ENCODE measurements at regions not wholly inside any gene's neighbourhood (a gene's known extent, or its start where the extent isn't known, plus 50 kb on each side); places are given as distances from the start of the nearest gene placed in this dataset.

GRCh38 chr15:70376929-70377691 lies 279.4 kb upstream of the TLE3 start:
- peak overlapping the region; percentile 4 for H3K4me3 ChIP-seq (ENCODE audit: low read depth, low read length, poor library complexity, severe bottlenecking)
- DNase-seq (ENCODE audit: low spot score), result peak; percentile 84
- TF ChIP-seq EZH2 (IDR thresholded peaks at IDR 0.05; ENCODE audit: borderline replicate concordance, low read depth, low read length, poor library complexity, severe bottlenecking), result no peak
- TF ChIP-seq, protein P1, sequence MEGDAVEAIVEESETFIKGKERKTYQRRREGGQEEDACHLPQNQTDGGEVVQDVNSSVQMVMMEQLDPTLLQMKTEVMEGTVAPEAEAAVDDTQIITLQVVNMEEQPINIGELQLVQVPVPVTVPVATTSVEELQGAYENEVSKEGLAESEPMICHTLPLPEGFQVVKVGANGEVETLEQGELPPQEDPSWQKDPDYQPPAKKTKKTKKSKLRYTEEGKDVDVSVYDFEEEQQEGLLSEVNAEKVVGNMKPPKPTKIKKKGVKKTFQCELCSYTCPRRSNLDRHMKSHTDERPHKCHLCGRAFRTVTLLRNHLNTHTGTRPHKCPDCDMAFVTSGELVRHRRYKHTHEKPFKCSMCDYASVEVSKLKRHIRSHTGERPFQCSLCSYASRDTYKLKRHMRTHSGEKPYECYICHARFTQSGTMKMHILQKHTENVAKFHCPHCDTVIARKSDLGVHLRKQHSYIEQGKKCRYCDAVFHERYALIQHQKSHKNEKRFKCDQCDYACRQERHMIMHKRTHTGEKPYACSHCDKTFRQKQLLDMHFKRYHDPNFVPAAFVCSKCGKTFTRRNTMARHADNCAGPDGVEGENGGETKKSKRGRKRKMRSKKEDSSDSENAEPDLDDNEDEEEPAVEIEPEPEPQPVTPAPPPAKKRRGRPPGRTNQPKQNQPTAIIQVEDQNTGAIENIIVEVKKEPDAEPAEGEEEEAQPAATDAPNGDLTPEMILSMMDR (conservative IDR thresholded peaks at IDR 0.05; ENCODE audit: low read depth, low read length), result no peak
- BruUV-seq (replicated peaks), result no TSS peak
- intact Hi-C loops (cut with micrococcal nuclease; ENCODE audit: unreplicated experiment), result no loop called here
- peak overlapping the region; percentile 35 for H3K27ac ChIP-seq (ENCODE audit: low read depth, low read length, poor library complexity, severe bottlenecking)
- peaks cover 23% of the 10 kb centered on the region for H3K4me1 ChIP-seq (ENCODE audit: insufficient read depth, low read length, poor library complexity, severe bottlenecking)
- ChIA-PET POLR2A (ENCODE audit: low non-redundant PET) (interaction anchor here (0.6 kb wide), 1 partner anchor 235 kb away, joined by 4 read pairs; no protein-coding TSS in a partner anchor), CTCF (interaction anchor here (0.6 to 0.8 kb wide), 3 partner anchors 195 to 358 kb away, joined by 4 to 13 read pairs (median 4); no protein-coding TSS in a partner anchor)
- H3K36me3 ChIP-seq (ENCODE audit: insufficient read depth, low read length, poor library complexity, severe bottlenecking), result no peaks in the 10 kb centered on the region
- H3K9me3 ChIP-seq (ENCODE audit: low read depth, low read length, poor library complexity, severe bottlenecking), result peaks cover 5% of the 10 kb centered on the region
- no peaks in the 10 kb centered on the region for H3K27me3 ChIP-seq (replicated peaks; ENCODE audit: insufficient read depth, low read depth, low read length, poor library complexity)

- Histone ChIP-seq H3K36me3 (ENCODE audit: insufficient read depth, low read length, poor library complexity, severe bottlenecking) (no peaks in the 10 kb centered on the region), H3K27ac (ENCODE audit: low read depth, low read length, poor library complexity, severe bottlenecking) (peak overlapping the region; percentile 35), H3K9me3 (ENCODE audit: low read depth, low read length, poor library complexity, severe bottlenecking) (no peaks in the 10 kb centered on the region), H3K4me3 (ENCODE audit: low read depth, low read length, poor library complexity, severe bottlenecking) (peak overlapping the region; percentile 4), H3K27me3 (replicated peaks; ENCODE audit: insufficient read depth, low read depth, low read length, poor library complexity) (no peaks in the 10 kb centered on the region), H3K4me1 (ENCODE audit: insufficient read depth, low read length, poor library complexity, severe bottlenecking) (peaks cover 23% of the 10 kb centered on the region)
- ChIA-PET CTCF (interaction anchor here (0.6 to 0.8 kb wide), 4 partner anchors 11 to 358 kb away, joined by 3 to 13 read pairs (median 4); no protein-coding TSS in a partner anchor), POLR2A (ENCODE audit: low non-redundant PET) (interaction anchor here (0.6 kb wide), 1 partner anchor 234 kb away, joined by 4 read pairs; no protein-coding TSS in a partner anchor)
- BruUV-seq (replicated peaks), result no TSS peak
- intact Hi-C loops (cut with micrococcal nuclease; ENCODE audit: unreplicated experiment), result no loop called here
- DNase-seq (ENCODE audit: low spot score), result no peak
- TF ChIP-seq EZH2 (IDR thresholded peaks at IDR 0.05; ENCODE audit: borderline replicate concordance, low read depth, low read length, poor library complexity, severe bottlenecking), result no peak
- TF ChIP-seq, protein P1 (conservative IDR thresholded peaks at IDR 0.05; ENCODE audit: low read depth, low read length), result no peak
These were observed 278.6 kb upstream of the TLE3 start for GRCh38 chr15:70376031-70376928.

- Histone ChIP-seq H3K36me3 (ENCODE audit: insufficient read depth, low read length, poor library complexity, severe bottlenecking) (no peaks in the 10 kb centered on the region), H3K9me3 (ENCODE audit: low read depth, low read length, poor library complexity, severe bottlenecking) (no peaks in the 10 kb centered on the region), H3K4me3 (ENCODE audit: low read depth, low read length, poor library complexity, severe bottlenecking) (no peak overlapping the region), H3K27ac (ENCODE audit: low read depth, low read length, poor library complexity, severe bottlenecking) (no peak overlapping the region), H3K27me3 (replicated peaks; ENCODE audit: insufficient read depth, low read depth, low read length, poor library complexity) (no peaks in the 10 kb centered on the region), H3K4me1 (ENCODE audit: insufficient read depth, low read length, poor library complexity, severe bottlenecking) (peaks cover 23% of the 10 kb centered on the region)
- ChIA-PET POLR2A (ENCODE audit: low non-redundant PET) (no interaction called here), CTCF (interaction anchor here (0.7 kb wide), 1 partner anchor 10 kb away, joined by 3 read pairs; no protein-coding TSS in a partner anchor)
- no TSS peak for BruUV-seq (replicated peaks)
- intact Hi-C loops (cut with micrococcal nuclease; ENCODE audit: unreplicated experiment), result no loop called here
- TF ChIP-seq, protein P1 (conservative IDR thresholded peaks at IDR 0.05; ENCODE audit: low read depth, low read length), result no peak
- TF ChIP-seq EZH2 (IDR thresholded peaks at IDR 0.05; ENCODE audit: borderline replicate concordance, low read depth, low read length, poor library complexity, severe bottlenecking), result no peak
- DNase-seq (ENCODE audit: low spot score), result no peak
These were observed 277.9 kb upstream of the TLE3 start for GRCh38 chr15:70375586-70375985.

Data from A673 (cell line).